ENCODE measurements at regions not wholly inside any gene's neighbourhood (a gene's known extent, or its start where the extent isn't known, plus 50 kb on each side); places are given as distances from the start of the nearest gene placed in this dataset.

- TF ChIP-seq CTCF (IDR thresholded peaks at IDR 0.05; ENCODE audit: control extremely low read depth in 1 of 3, insufficient read depth in 1 of 3, low read depth in 1 of 3, low read length in 3 of 3) (no peak), HDAC2 (IDR thresholded peaks at IDR 0.05; ENCODE audit: borderline replicate concordance in 1 of 2, low read depth in 2 of 2, low read length in 2 of 2) (no peak), POLR2A (IDR thresholded peaks at IDR 0.05; ENCODE audit: control extremely low read depth in 1 of 2, low read depth in 2 of 2, low read length in 2 of 2) (no peak)
Observed at GRCh38 chr4:33037464-33037863, 2317.3 kb downstream of the PCDH7 start.
